ENCODE measurements at regions not wholly inside any gene's neighbourhood (a gene's known extent, or its start where the extent isn't known, plus 50 kb on each side); places are given as distances from the start of the nearest gene placed in this dataset.

DNA sequence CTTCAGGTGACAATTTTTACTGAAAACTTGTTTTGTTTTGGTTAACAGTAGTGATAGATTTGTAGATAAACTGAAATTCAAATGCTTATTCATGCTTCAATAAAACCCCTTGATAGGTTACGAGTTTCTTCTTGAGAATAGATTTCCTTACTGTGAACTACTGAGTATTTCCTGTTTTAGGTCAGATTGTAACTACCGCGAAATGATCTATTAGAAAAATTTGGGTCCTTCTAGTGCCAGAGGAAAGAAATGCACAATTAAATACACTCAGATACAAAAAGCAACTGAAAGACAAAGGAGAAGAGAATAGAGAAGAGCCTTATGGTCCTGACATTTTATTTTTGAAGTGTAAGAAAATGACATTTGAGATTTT, 251.7 kb upstream of the TBL1XR1 start:
- TF ChIP-seq, protein P1, sequence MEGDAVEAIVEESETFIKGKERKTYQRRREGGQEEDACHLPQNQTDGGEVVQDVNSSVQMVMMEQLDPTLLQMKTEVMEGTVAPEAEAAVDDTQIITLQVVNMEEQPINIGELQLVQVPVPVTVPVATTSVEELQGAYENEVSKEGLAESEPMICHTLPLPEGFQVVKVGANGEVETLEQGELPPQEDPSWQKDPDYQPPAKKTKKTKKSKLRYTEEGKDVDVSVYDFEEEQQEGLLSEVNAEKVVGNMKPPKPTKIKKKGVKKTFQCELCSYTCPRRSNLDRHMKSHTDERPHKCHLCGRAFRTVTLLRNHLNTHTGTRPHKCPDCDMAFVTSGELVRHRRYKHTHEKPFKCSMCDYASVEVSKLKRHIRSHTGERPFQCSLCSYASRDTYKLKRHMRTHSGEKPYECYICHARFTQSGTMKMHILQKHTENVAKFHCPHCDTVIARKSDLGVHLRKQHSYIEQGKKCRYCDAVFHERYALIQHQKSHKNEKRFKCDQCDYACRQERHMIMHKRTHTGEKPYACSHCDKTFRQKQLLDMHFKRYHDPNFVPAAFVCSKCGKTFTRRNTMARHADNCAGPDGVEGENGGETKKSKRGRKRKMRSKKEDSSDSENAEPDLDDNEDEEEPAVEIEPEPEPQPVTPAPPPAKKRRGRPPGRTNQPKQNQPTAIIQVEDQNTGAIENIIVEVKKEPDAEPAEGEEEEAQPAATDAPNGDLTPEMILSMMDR (IDR thresholded peaks at IDR 0.05) = no peak
- no peak for ATAC-seq
- WGBS, 3 donors = 57 to 60% (median 59%) methylated on average over 3 of the region's 3 CpGs
- H3K36me3 ChIP-seq (ENCODE audit: insufficient read depth in 1 of 2, low read depth in 1 of 2) = no peaks in the 10 kb centered on the region
- H3K9me3 ChIP-seq = no peaks in the 10 kb centered on the region
- H3K27me3 ChIP-seq (ENCODE audit: insufficient read depth in 3 of 3, low read length in 2 of 3) = no peaks in the 10 kb centered on the region
- DNase-seq = no peak
- no peak overlapping the region for H3K4me3 ChIP-seq
- H3K27ac ChIP-seq = no peak overlapping the region
- H3K4me1 ChIP-seq = no peaks in the 10 kb centered on the region
- intact Hi-C loops (cut with DNase I) = no loop called here

DNA sequence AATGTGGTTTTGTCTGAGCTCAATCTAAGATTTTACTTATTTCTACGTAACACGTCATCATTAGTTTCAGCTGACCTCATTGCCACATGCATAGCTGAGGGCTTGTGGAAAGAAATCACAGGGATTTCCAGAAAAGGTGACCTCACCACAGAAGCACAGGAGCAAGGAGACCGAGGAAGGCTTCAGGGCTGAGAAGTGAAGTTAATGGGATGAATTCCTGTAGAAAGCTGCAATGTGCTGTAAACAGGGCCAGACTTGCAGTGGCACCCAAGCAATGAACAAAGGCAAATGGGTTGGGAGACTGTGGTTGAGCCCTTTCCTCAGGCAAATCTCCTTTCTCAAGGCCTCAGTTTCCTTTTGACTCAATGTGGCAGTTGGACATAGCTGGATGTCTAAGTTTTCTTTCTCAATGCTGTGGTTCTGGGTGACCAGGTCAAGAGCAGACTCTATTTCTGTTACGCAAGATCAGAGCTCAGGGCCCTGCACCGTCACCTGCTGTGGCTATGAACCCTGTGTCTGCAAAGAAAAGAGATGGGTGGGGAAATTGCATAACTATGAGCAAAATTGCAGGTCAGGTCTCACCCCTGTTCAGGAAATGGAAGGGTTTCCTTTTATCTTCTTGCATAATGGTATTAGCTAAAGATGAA, 252.2 kb upstream of the TBL1XR1 start:
- H3K4me3 ChIP-seq = no peak overlapping the region
- H3K4me1 ChIP-seq = no peaks in the 10 kb centered on the region
- no peaks in the 10 kb centered on the region for H3K36me3 ChIP-seq (ENCODE audit: insufficient read depth in 1 of 2, low read depth in 1 of 2)
- no peaks in the 10 kb centered on the region for H3K9me3 ChIP-seq
- no peaks in the 10 kb centered on the region for H3K27me3 ChIP-seq (ENCODE audit: insufficient read depth in 3 of 3, low read length in 2 of 3)
- DNase-seq (no peak), ATAC-seq (no peak)
- H3K27ac ChIP-seq = no peak overlapping the region
- TF ChIP-seq, protein P1 (IDR thresholded peaks at IDR 0.05) = no peak
- intact Hi-C loops (cut with DNase I) = loop anchor here in 1 of 2 donors (5.0 kb wide), 1 partner anchor 87 kb away; no protein-coding TSS in a partner anchor
- WGBS, 3 donors = 81 to 89% (median 82%) methylated on average over 5 of the region's 5 CpGs

- DNase-seq = no peak
- 67 to 70% (median 67%) methylated on average over 8 of the region's 8 CpGs for WGBS, 3 donors
- H3K27ac ChIP-seq = no peak overlapping the region
- no peaks in the 10 kb centered on the region for H3K4me1 ChIP-seq
- no peaks in the 10 kb centered on the region for H3K36me3 ChIP-seq (ENCODE audit: insufficient read depth in 1 of 2, low read depth in 1 of 2)
- no peak overlapping the region for H3K4me3 ChIP-seq
- no peak for ATAC-seq
- TF ChIP-seq, protein P1 (IDR thresholded peaks at IDR 0.05) = no peak
- H3K27me3 ChIP-seq (ENCODE audit: insufficient read depth in 3 of 3, low read length in 2 of 3) = no peaks in the 10 kb centered on the region
- intact Hi-C loops (cut with DNase I) = loop anchor here in 1 of 2 donors (5.0 kb wide), 1 partner anchor 89 kb away; no protein-coding TSS in a partner anchor
- no peaks in the 10 kb centered on the region for H3K9me3 ChIP-seq
Measured at GRCh38 chr3:177451301-177451750, 254.0 kb upstream of the TBL1XR1 start.

DNA sequence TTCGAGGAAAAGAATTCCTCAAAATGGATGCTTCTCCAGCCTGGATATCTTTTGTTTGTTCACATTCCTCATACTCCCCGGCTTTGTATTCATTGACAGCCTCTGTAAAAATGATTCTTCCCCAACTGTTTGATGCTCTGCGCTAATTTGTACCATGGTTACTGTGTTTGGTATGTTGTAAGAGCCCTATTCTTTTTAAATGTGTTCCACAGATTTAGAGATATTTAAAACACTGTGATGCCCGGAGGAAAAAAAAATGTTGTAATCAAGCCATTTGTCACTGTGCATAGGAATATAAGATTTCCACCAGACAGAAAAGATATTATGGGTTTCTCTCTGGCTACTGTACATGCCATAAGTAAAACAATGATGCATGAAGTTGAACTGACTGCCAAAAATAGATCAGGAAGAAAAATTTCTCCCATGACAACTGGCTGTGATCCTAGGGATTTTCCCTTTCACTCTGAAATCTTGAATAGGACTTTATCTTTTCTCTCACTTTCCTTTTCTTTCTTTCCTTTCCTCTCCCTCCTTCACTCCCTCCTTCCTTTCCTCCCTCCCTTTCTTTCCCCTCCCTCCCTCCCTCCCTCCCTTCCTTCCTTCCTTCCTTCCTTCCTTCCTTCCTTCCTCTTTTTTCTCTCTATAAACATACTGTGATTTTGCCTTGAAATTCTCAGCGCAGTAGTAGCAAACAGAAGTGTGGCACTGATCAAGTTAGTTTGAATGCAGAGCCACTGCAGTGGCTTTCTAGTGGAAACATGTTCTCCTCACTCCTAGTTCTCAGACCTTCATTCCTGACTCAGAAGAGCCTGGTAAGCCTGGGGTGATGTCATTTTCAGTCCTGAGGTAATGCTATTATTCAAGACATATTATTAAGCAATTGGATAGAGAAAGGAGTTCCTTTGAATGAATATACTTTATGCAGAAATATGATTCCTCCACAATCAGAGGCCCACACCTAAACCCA, 254.9 kb upstream of the TBL1XR1 start:
- TF ChIP-seq, protein P1 (IDR thresholded peaks at IDR 0.05) = no peak
- Histone ChIP-seq H3K4me1 (no peaks in the 10 kb centered on the region), H3K27me3 (ENCODE audit: insufficient read depth in 3 of 3, low read length in 2 of 3) (no peaks in the 10 kb centered on the region), H3K9me3 (no peaks in the 10 kb centered on the region), H3K4me3 (no peak overlapping the region), H3K36me3 (ENCODE audit: insufficient read depth in 1 of 2, low read depth in 1 of 2) (no peaks in the 10 kb centered on the region), H3K27ac (no peak overlapping the region)
- WGBS, 3 donors = 16 to 33% (median 18%) methylated on average over 5 of the region's 5 CpGs
- intact Hi-C loops (cut with DNase I) = loop anchor here in 1 of 2 donors (5.0 kb wide), 1 partner anchor 90 kb away; no protein-coding TSS in a partner anchor
- DNase-seq (no peak), ATAC-seq (peak; percentile 53 to 64 (median 53))
